HCT116 (cell line): ENCODE measurements at regions not wholly inside any gene's neighbourhood (a gene's known extent, or its start where the extent isn't known, plus 50 kb on each side); places are given as distances from the start of the nearest gene placed in this dataset.

Experiments used
- ATAC-seq: fragments of 200-7000 bp; cut with Tn5 transposase; 2 replicates; pipeline ENCODE4 v1.9.1; 2020; ENCODE audit warnings: mild to moderate bottlenecking, moderate library complexity
- BruUV-seq: library from RNA; stranded (reverse); fragments of 400-500 nt; replicated peaks from 2 replicates; lab custom pipeline; 2021; lab: Mats Ljungman, UMichigan
- CTCF ChIA-PET: fragments of 300-600 bp; sonication (Branson Sonifier 250); formaldehyde crosslinking; loops from one replicate; lab custom pipeline; 2021; ENCODE audit warnings: antibody characterized with exemption; lab: Charles Lee
- POLR2A ChIA-PET: fragments of 300-600, 350-600 bp; sonication (Branson Sonifier 250); formaldehyde crosslinking; loops from one replicate; lab custom pipeline; 2021; ENCODE audit warnings: antibody characterized with exemption; lab: Charles Lee
- RAD21 ChIA-PET, 2 experiments: fragments of 300-600 bp; sonication (Branson Sonifier 250); formaldehyde crosslinking; loops; one replicate each; lab custom pipeline; 2023; ENCODE audit warnings: low total read pairs in 2 of 2; ENCODE audit not compliant: uncharacterized antibody in 2 of 2, unreplicated experiment in 2 of 2, low non-redundant PET in 1 of 2; lab: Charles Lee
- DNase-seq: peaks from one replicate; pipeline ENCODE4 v3.0.0-alpha.2; 2010; ENCODE audit warnings: low read depth, low spot score
- H2AFZ ChIP-seq: fragments of 200-600 bp; shearing (Covaris generic), sonication (generic); 2 replicates; pipeline ENCODE4 v1.6.1; 2017; ENCODE audit warnings: low read depth, mixed run types, mixed read lengths, antibody characterized with exemption, low read length; ENCODE audit not compliant: poor library complexity, severe bottlenecking
- H3K27ac ChIP-seq: 2 replicates; pipeline ENCODE4 v1.5.1; 2012; ENCODE audit warnings: low read depth, low read length
- H3K27me3 ChIP-seq: fragments of 200-600 bp; sonication (generic); 2 replicates; pipeline ENCODE4 v1.6.1; 2016; ENCODE audit warnings: mixed run types, low read length, mixed read lengths; ENCODE audit not compliant: insufficient read depth
- H3K36me3 ChIP-seq, 2 experiments: fragments of 200-500 bp in 1 of 2; fragments of 200-600 bp in 1 of 2; sonication (Bioruptor generic) in 1 of 2; sonication (generic) in 1 of 2; 2 replicates each; pipeline versions ENCODE4 v1.5.1 to v1.6.1; 2014 to 2016; ENCODE audit warnings: low read length in 2 of 2, inconsistent platforms in 1 of 2, mixed read lengths in 1 of 2, mixed run types in 1 of 2; ENCODE audit not compliant: insufficient read depth in 2 of 2, control insufficient read depth in 1 of 2
- H3K4me1 ChIP-seq, 2 experiments: fragments of 200-600 bp in 1 of 2; sonication (generic) in 1 of 2; 2 replicates each; pipeline versions ENCODE4 v1.5.1 to v1.6.1; 2012 to 2017; ENCODE audit warnings: low read length in 2 of 2, inconsistent platforms in 1 of 2, mild to moderate bottlenecking in 1 of 2, mixed read lengths in 1 of 2, mixed run types in 1 of 2, moderate library complexity in 1 of 2; ENCODE audit not compliant: insufficient read depth in 2 of 2, control insufficient read depth in 1 of 2
- H3K4me2 ChIP-seq: fragments of 200-600 bp; sonication (generic); 2 replicates; pipeline ENCODE4 v1.6.1; 2017; ENCODE audit warnings: mixed run types, low read length, mixed read lengths
- H3K4me3 ChIP-seq, 2 experiments: fragments of 200-600 bp in 1 of 2; sonication (generic) in 1 of 2; replicated peaks in 1 of 2; 2 replicates each; pipeline ENCODE4 v1.5.1; 2011 to 2016; ENCODE audit warnings: low read length in 2 of 2, control low read depth in 1 of 2, low read depth in 1 of 2, mild to moderate bottlenecking in 1 of 2, mixed read lengths in 1 of 2, mixed run types in 1 of 2
- H3K79me2 ChIP-seq: fragments of 200-600 bp; sonication (generic); 2 replicates; pipeline ENCODE4 v1.6.1; 2017; ENCODE audit warnings: mild to moderate bottlenecking, mixed run types, low read length, moderate library complexity, mixed read lengths; ENCODE audit not compliant: insufficient read depth
- H3K9ac ChIP-seq: fragments of 200-600 bp; sonication (generic); 2 replicates; pipeline ENCODE4 v1.6.1; 2016; ENCODE audit warnings: low read length, mixed read lengths
- H3K9me2 ChIP-seq: fragments of 200-600 bp; sonication (generic), shearing (Covaris generic); 2 replicates; pipeline ENCODE4 v1.6.1; 2017; ENCODE audit warnings: mixed run types, mild to moderate bottlenecking, moderate library complexity; ENCODE audit not compliant: insufficient read depth
- H3K9me3 ChIP-seq, 2 experiments: fragments of 200-500 bp in 1 of 2; fragments of 200-600 bp in 1 of 2; sonication (Bioruptor generic) in 1 of 2; sonication (generic) in 1 of 2; 2 replicates each; pipeline ENCODE4 v1.6.1; 2014 to 2017; ENCODE audit warnings: low read length in 2 of 2, mixed read lengths in 2 of 2, inconsistent platforms in 1 of 2, low read depth in 1 of 2, mild to moderate bottlenecking in 1 of 2, mixed run types in 1 of 2, moderate library complexity in 1 of 2; ENCODE audit not compliant: control insufficient read depth in 1 of 2, insufficient read depth in 1 of 2
- H4K20me1 ChIP-seq: fragments of 200-600 bp; sonication (generic), shearing (Covaris generic); 2 replicates; pipeline ENCODE4 v1.6.1; 2017; ENCODE audit warnings: mixed run types, mild to moderate bottlenecking, moderate library complexity; ENCODE audit not compliant: insufficient read depth
- ATF3 ChIP-seq: IDR thresholded peaks from 2 replicates; pipeline ENCODE4 v1.6.1; 2012
- CBX3 ChIP-seq: IDR thresholded peaks from 2 replicates; pipeline ENCODE4 v1.6.1; 2012; ENCODE audit warnings: low read depth
- CEBPB ChIP-seq: IDR thresholded peaks from 2 replicates; pipeline ENCODE4 v1.6.1; 2012; ENCODE audit warnings: low read depth
- EGR1 ChIP-seq: IDR thresholded peaks from 2 replicates; pipeline ENCODE4 v1.6.1; 2012; ENCODE audit warnings: low read depth
- ELF1 ChIP-seq: IDR thresholded peaks from 2 replicates; pipeline ENCODE4 v1.6.1; 2012; ENCODE audit warnings: low read depth, borderline replicate concordance
- EZH2 ChIP-seq: fragments of 200-600 bp; sonication (generic); IDR thresholded peaks from 2 replicates; pipeline ENCODE4 v1.6.1; 2017; ENCODE audit warnings: antibody characterized with exemption, mixed run types
- FOSL1 ChIP-seq: IDR thresholded peaks from 2 replicates; pipeline ENCODE4 v1.6.1; 2012; ENCODE audit warnings: low read depth
- JUND ChIP-seq: IDR thresholded peaks from 2 replicates; pipeline ENCODE4 v1.6.1; 2012
- MAX ChIP-seq: IDR thresholded peaks from 2 replicates; pipeline ENCODE4 v1.6.1; 2012
- POLR2A ChIP-seq: IDR thresholded peaks from 2 replicates; pipeline ENCODE4 v1.7.0; 2011; ENCODE audit warnings: borderline replicate concordance; ENCODE audit not compliant: insufficient read depth, insufficient read length; ENCODE audit errors: extremely low read depth
- POLR2AphosphoS5 ChIP-seq: IDR thresholded peaks from 2 replicates; pipeline ENCODE4 v1.6.1; 2011; ENCODE audit warnings: mild to moderate bottlenecking, low read depth, low read length, moderate library complexity
- RAD21 ChIP-seq: IDR thresholded peaks from 2 replicates; pipeline ENCODE4 v1.6.1; 2012; ENCODE audit warnings: low read depth, mild to moderate bottlenecking
- SIN3A ChIP-seq: IDR thresholded peaks from 2 replicates; pipeline ENCODE4 v1.6.1; 2012; ENCODE audit warnings: low read depth
- SP1 ChIP-seq: IDR thresholded peaks from 2 replicates; pipeline ENCODE4 v1.6.1; 2012; ENCODE audit warnings: low read depth
- SRF ChIP-seq: IDR thresholded peaks from 2 replicates; pipeline ENCODE4 v1.6.1; 2012; ENCODE audit warnings: low read depth
- TCF7L2 ChIP-seq: IDR thresholded peaks from 2 replicates; pipeline ENCODE4 v1.7.0; 2011; ENCODE audit warnings: borderline replicate concordance, inconsistent platforms; ENCODE audit not compliant: insufficient read depth, insufficient read length; ENCODE audit errors: extremely low read depth
- YY1 ChIP-seq: IDR thresholded peaks from 2 replicates; pipeline ENCODE4 v1.6.1; 2011; ENCODE audit warnings: low read length, low read depth, moderate library complexity, mild to moderate bottlenecking; ENCODE audit not compliant: insufficient replicate concordance; ENCODE audit errors: extremely low read depth
- ZBTB33 ChIP-seq: IDR thresholded peaks from 2 replicates; pipeline ENCODE4 v1.6.1; 2011; ENCODE audit warnings: mild to moderate bottlenecking, low read length, moderate library complexity; ENCODE audit not compliant: insufficient replicate concordance; ENCODE audit errors: extremely low read depth
- ZFX ChIP-seq: fragments of 450-650 bp; IDR thresholded peaks from 2 replicates; pipeline ENCODE4 v1.6.1; 2017
- intact Hi-C: fragments of 100-400 bp; cut with micrococcal nuclease; formaldehyde crosslinking; loops from 2 replicates; pipeline ENCODE4 v1.10.0; 2022

- no TSS peak for BruUV-seq
- CTCF ChIA-PET: no interaction called here
- Histone ChIP-seq H3K9ac (no peak overlapping the region), H3K27ac (no peak overlapping the region), H3K9me2 (no peaks in the 10 kb centered on the region), H3K36me3 (no peaks in the 10 kb centered on the region), H3K4me1 (peaks cover 3 to 9% of the 10 kb centered on the region in 2 experiments; a peak in 3 of 4 replicates), H2AFZ (no peak overlapping the region), H3K27me3 (peaks cover 24% of the 10 kb centered on the region), H3K79me2 (no peaks in the 10 kb centered on the region), H4K20me1 (no peaks in the 10 kb centered on the region), H3K9me3 (no peaks in the 10 kb centered on the region), H3K4me2 (no peak overlapping the region), H3K4me3 (no peak overlapping the region)
- TF ChIP-seq YY1 (no peak), MAX (no peak), SIN3A (no peak), EZH2 (no peak), ATF3 (no peak), JUND (no peak), TCF7L2 (no peak), FOSL1 (no peak), SP1 (no peak), CEBPB (no peak), EGR1 (no peak), SRF (no peak), POLR2A (no peak), POLR2AphosphoS5 (no peak), CBX3 (no peak), RAD21 (no peak), ZBTB33 (no peak), ELF1 (no peak), ZFX (no peak)
- POLR2A ChIA-PET: no interaction called here
- intact Hi-C loops: no loop called here
- ATAC-seq (no peak), DNase-seq (no peak)
- RAD21 ChIA-PET: no interaction called here
These were observed 76.9 kb downstream of the INSIG1 start for GRCh38 chr7:155374276-155375252.
